Panc1 (cell line): ENCODE measurements at regions not wholly inside any gene's neighbourhood (a gene's known extent, or its start where the extent isn't known, plus 50 kb on each side); places are given as distances from the start of the nearest gene placed in this dataset.

Source experiments
- ATAC-seq: fragments of 200-7000 bp; cut with Tn5 transposase; 2 replicates; pipeline ENCODE4 v1.9.1; 2020; ENCODE audit warnings: mild to moderate bottlenecking, moderate library complexity
- BruUV-seq: library from RNA; stranded (reverse); fragments of 400-500 nt; replicated peaks from 2 replicates; lab custom pipeline; 2021; lab: Mats Ljungman, UMichigan
- CTCF ChIA-PET: fragments of 300-600 bp; sonication (Branson Sonifier 250); formaldehyde crosslinking; loops from one replicate; lab custom pipeline; 2022; ENCODE audit warnings: antibody characterized with exemption; lab: Charles Lee
- POLR2A ChIA-PET: fragments of 300-600 bp; sonication (Branson Sonifier 250); formaldehyde crosslinking; loops from one replicate; lab custom pipeline; 2022; ENCODE audit warnings: antibody characterized with exemption; lab: Charles Lee
- DNase-seq: peaks from one replicate; pipeline ENCODE4 v3.0.0-alpha.2; 2010; ENCODE audit warnings: low read depth, low spot score
- H3K27ac ChIP-seq: 2 replicates; pipeline ENCODE4 v1.5.1; 2011; ENCODE audit warnings: mild to moderate bottlenecking, low read length, inconsistent platforms
- H3K27me3 ChIP-seq: fragments of 200-500 bp; sonication (Bioruptor generic); 2 replicates; pipeline ENCODE4 v1.6.0; 2014; ENCODE audit warnings: low read length, inconsistent platforms; ENCODE audit not compliant: control insufficient read depth, insufficient read depth
- H3K36me3 ChIP-seq: fragments of 200-500 bp; sonication (Bioruptor generic); 2 replicates; pipeline ENCODE4 v1.5.1; 2014; ENCODE audit warnings: inconsistent platforms, mild to moderate bottlenecking, low read length, moderate library complexity; ENCODE audit not compliant: control insufficient read depth, insufficient read depth
- H3K4me1 ChIP-seq: 2 replicates; pipeline ENCODE4 v1.5.1; 2011; ENCODE audit warnings: inconsistent platforms, mild to moderate bottlenecking, low read length, moderate library complexity; ENCODE audit not compliant: control insufficient read depth, insufficient read depth
- H3K4me3 ChIP-seq, 2 experiments: 2 replicates each; pipeline ENCODE4 v1.5.1; 2011 to 2012; ENCODE audit warnings: low read depth in 2 of 2, low read length in 2 of 2, mild to moderate bottlenecking in 2 of 2, inconsistent platforms in 1 of 2, moderate library complexity in 1 of 2
- H3K9me3 ChIP-seq: fragments of 200-500 bp; sonication (Bioruptor generic); 2 replicates; pipeline ENCODE4 v1.5.1; 2014; ENCODE audit warnings: low read depth, mild to moderate bottlenecking, inconsistent platforms, low read length, moderate library complexity; ENCODE audit not compliant: control insufficient read depth, insufficient read depth
- POLR2AphosphoS5 ChIP-seq: IDR thresholded peaks from 2 replicates; pipeline ENCODE4 v1.6.1; 2012; ENCODE audit warnings: mild to moderate bottlenecking, low read depth, low read length, moderate library complexity
- SIN3A ChIP-seq: IDR thresholded peaks from 2 replicates; pipeline ENCODE4 v1.6.1; 2012; ENCODE audit warnings: low read depth, mild to moderate bottlenecking, low read length, moderate library complexity, borderline replicate concordance; ENCODE audit not compliant: insufficient read depth
- TCF7L2 ChIP-seq: IDR thresholded peaks from 2 replicates; pipeline ENCODE4 v1.6.1; 2011; ENCODE audit warnings: mild to moderate bottlenecking, low read depth, low read length, inconsistent platforms
- in situ Hi-C: cut with HindIII; loops from 2 replicates; pipeline ENCODE4 v1.10.0; 2016; ENCODE audit warnings: low sequenced_read_pairs, low pct_unique_long_range_greater_than_20kb
- intact Hi-C: fragments of 100-400 bp; cut with micrococcal nuclease; formaldehyde crosslinking; loops from one replicate; pipeline ENCODE4 v1.10.0; 2022; ENCODE audit not compliant: unreplicated experiment
- TF ChIP-seq, protein P1 (sequence below): fragments of 450-650 bp; IDR thresholded peaks from 2 replicates; pipeline ENCODE4 v1.5.1; 2017; ENCODE audit warnings: mild to moderate bottlenecking
- TF ChIP-seq, protein P2 (sequence below), 2 experiments: IDR thresholded peaks; 2 replicates each; pipeline ENCODE4 v1.6.1; 2011 to 2012; ENCODE audit warnings: low read depth in 2 of 2, control low read depth in 1 of 2, low read length in 1 of 2, mild to moderate bottlenecking in 1 of 2, moderate library complexity in 1 of 2; ENCODE audit not compliant: insufficient read depth in 1 of 2

DNA sequence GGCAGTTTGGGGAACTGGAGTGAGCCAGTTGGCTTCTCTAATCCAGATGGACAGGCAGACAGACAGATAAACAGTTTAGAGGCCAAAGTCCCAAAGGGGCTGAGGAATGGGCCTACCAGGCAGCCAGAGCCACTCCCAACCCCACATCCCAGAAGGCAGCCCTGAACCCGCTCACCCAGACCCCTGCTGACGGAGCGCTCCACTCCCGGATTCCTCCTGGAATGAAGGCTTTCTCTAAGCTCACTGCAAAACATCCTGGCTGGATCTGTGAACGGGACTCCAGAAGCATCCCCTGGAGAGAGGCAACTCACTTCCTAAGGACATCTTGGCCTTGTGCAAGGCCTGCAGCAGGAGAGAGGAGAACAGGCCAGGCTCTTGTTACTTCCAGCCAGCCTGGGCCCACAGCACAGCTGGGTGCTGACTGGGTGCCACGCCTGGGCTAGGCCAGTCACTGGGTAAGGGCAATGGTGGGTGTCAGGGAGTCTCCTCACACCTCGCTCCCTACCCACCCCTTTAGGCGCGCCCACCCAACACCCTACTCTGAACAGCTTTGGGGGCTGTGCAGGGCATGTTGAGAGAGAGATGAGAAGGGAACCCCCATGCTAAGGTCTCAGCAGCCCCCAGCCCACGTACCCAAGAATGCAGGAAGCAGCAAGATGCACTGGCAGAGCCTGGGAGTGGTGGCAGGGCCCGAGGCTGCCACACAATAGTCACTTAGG lies 168.6 kb upstream of the ZMIZ1 start:
- intact Hi-C loops: no loop called here
- Histone ChIP-seq H3K9me3 (no peaks in the 10 kb centered on the region), H3K36me3 (no peaks in the 10 kb centered on the region), H3K27ac (no peak overlapping the region), H3K4me3 (no peak overlapping the region), H3K4me1 (no peaks in the 10 kb centered on the region), H3K27me3 (no peaks in the 10 kb centered on the region)
- ATAC-seq (peak; percentile 63), DNase-seq (no peak)
- POLR2A ChIA-PET: no interaction called here
- TF ChIP-seq, protein P1, sequence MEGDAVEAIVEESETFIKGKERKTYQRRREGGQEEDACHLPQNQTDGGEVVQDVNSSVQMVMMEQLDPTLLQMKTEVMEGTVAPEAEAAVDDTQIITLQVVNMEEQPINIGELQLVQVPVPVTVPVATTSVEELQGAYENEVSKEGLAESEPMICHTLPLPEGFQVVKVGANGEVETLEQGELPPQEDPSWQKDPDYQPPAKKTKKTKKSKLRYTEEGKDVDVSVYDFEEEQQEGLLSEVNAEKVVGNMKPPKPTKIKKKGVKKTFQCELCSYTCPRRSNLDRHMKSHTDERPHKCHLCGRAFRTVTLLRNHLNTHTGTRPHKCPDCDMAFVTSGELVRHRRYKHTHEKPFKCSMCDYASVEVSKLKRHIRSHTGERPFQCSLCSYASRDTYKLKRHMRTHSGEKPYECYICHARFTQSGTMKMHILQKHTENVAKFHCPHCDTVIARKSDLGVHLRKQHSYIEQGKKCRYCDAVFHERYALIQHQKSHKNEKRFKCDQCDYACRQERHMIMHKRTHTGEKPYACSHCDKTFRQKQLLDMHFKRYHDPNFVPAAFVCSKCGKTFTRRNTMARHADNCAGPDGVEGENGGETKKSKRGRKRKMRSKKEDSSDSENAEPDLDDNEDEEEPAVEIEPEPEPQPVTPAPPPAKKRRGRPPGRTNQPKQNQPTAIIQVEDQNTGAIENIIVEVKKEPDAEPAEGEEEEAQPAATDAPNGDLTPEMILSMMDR: no peak
- TF ChIP-seq TCF7L2 (no peak), POLR2AphosphoS5 (no peak), SIN3A (no peak)
- TF ChIP-seq, protein P2, sequence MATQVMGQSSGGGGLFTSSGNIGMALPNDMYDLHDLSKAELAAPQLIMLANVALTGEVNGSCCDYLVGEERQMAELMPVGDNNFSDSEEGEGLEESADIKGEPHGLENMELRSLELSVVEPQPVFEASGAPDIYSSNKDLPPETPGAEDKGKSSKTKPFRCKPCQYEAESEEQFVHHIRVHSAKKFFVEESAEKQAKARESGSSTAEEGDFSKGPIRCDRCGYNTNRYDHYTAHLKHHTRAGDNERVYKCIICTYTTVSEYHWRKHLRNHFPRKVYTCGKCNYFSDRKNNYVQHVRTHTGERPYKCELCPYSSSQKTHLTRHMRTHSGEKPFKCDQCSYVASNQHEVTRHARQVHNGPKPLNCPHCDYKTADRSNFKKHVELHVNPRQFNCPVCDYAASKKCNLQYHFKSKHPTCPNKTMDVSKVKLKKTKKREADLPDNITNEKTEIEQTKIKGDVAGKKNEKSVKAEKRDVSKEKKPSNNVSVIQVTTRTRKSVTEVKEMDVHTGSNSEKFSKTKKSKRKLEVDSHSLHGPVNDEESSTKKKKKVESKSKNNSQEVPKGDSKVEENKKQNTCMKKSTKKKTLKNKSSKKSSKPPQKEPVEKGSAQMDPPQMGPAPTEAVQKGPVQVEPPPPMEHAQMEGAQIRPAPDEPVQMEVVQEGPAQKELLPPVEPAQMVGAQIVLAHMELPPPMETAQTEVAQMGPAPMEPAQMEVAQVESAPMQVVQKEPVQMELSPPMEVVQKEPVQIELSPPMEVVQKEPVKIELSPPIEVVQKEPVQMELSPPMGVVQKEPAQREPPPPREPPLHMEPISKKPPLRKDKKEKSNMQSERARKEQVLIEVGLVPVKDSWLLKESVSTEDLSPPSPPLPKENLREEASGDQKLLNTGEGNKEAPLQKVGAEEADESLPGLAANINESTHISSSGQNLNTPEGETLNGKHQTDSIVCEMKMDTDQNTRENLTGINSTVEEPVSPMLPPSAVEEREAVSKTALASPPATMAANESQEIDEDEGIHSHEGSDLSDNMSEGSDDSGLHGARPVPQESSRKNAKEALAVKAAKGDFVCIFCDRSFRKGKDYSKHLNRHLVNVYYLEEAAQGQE (IDR thresholded peaks at IDR 0.05; ENCODE audit: insufficient read depth in 1 of 2, low read depth in 2 of 2, low read length in 1 of 2): no peak
- in situ Hi-C loops: no loop called here
- BruUV-seq: no TSS peak
- CTCF ChIA-PET: no interaction called here

DNA sequence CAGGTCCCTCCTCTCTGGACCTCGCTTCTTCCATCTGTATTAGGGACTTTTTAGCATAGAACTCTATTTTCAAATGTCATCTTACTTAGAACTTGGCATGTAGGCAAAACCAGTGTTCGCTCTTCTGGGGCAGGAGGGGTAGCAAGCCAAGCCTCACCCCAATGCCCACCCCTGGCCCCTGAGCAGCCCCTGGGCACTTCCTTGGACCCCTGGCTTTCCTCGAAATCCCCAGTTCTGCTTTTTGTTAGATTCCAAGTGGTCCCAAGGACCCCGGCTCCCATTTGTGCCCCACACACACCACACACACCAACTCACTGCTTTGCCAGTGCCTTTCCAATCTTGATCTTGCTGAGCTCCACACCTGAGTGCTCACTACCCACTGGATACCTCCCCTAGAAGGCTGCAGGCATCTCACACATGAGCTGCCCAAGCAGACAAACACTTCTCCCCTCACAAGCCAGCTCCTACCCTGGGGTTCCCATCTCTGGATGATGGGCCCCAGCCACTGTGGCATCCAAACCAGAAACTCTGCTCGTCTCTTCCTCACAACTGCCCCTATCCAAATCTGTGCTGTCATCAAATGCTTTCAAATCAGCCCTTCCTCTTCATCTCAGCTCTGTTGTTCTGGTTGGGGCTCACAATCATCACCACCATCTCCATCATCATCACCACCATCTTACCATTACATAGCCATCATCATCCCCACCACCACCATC lies 167.9 kb upstream of the ZMIZ1 start:
- intact Hi-C loops (no loop called here), in situ Hi-C loops (no loop called here)
- no peaks in the 10 kb centered on the region for H3K27me3 ChIP-seq
- no peak for DNase-seq
- H3K4me1 ChIP-seq: no peaks in the 10 kb centered on the region
- no peaks in the 10 kb centered on the region for H3K36me3 ChIP-seq
- H3K4me3 ChIP-seq: no peak overlapping the region
- no TSS peak for BruUV-seq
- TF ChIP-seq, protein P1: no peak
- POLR2A ChIA-PET: no interaction called here
- ATAC-seq: no peak
- no peak overlapping the region for H3K27ac ChIP-seq
- CTCF ChIA-PET: no interaction called here
- no peaks in the 10 kb centered on the region for H3K9me3 ChIP-seq
